ENCODE measurements at regions not wholly inside any gene's neighbourhood (a gene's known extent, or its start where the extent isn't known, plus 50 kb on each side); places are given as distances from the start of the nearest gene placed in this dataset.

DNA sequence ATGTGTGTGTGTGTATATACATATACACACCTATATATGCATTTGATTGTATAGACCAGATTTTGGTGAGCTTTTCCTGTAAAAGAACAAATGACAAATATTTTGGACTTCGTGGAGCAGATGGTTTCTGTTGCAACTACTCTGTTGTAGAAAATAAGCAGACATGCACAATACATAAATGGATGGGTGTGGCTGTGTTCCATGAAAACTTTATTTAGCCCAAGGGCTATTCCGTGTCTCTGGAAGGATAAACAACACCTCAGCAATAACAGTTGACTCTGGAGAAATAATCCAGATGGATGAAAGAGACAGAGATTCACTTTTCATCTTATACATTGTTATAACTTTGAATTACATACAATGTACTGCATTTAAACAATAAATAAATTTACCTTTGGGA is 441.4 kb downstream of the CNTN3 start:
- H3K4me2 ChIP-seq (ENCODE audit: insufficient read depth, low read length) = no peak overlapping the region
- TF ChIP-seq, protein P1, sequence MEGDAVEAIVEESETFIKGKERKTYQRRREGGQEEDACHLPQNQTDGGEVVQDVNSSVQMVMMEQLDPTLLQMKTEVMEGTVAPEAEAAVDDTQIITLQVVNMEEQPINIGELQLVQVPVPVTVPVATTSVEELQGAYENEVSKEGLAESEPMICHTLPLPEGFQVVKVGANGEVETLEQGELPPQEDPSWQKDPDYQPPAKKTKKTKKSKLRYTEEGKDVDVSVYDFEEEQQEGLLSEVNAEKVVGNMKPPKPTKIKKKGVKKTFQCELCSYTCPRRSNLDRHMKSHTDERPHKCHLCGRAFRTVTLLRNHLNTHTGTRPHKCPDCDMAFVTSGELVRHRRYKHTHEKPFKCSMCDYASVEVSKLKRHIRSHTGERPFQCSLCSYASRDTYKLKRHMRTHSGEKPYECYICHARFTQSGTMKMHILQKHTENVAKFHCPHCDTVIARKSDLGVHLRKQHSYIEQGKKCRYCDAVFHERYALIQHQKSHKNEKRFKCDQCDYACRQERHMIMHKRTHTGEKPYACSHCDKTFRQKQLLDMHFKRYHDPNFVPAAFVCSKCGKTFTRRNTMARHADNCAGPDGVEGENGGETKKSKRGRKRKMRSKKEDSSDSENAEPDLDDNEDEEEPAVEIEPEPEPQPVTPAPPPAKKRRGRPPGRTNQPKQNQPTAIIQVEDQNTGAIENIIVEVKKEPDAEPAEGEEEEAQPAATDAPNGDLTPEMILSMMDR (IDR thresholded peaks at IDR 0.05; ENCODE audit: extremely low read depth, low read depth, low read length) = no peak
- DNase-seq (ENCODE audit: insufficient read length, low spot score, missing footprints) = no peak
- no peaks in the 10 kb centered on the region for H3K9me3 ChIP-seq (ENCODE audit: low read depth, low read length)
- H4K20me1 ChIP-seq (ENCODE audit: insufficient read depth, low read length) = no peaks in the 10 kb centered on the region
- no peaks in the 10 kb centered on the region for H3K36me3 ChIP-seq (ENCODE audit: insufficient read depth, low read length)
- H3K4me1 ChIP-seq (ENCODE audit: insufficient read depth, low read length) = no peaks in the 10 kb centered on the region
- H3K4me3 ChIP-seq (ENCODE audit: insufficient read depth, low read length) = no peak overlapping the region
- H3K79me2 ChIP-seq (ENCODE audit: insufficient read depth, low read length) = no peaks in the 10 kb centered on the region
- no peak overlapping the region for H3K27ac ChIP-seq (ENCODE audit: low read depth, low read length)
- no peak overlapping the region for H2AFZ ChIP-seq (ENCODE audit: low read length)
- no peaks in the 10 kb centered on the region for H3K27me3 ChIP-seq (ENCODE audit: insufficient read depth, low read length)

DNA sequence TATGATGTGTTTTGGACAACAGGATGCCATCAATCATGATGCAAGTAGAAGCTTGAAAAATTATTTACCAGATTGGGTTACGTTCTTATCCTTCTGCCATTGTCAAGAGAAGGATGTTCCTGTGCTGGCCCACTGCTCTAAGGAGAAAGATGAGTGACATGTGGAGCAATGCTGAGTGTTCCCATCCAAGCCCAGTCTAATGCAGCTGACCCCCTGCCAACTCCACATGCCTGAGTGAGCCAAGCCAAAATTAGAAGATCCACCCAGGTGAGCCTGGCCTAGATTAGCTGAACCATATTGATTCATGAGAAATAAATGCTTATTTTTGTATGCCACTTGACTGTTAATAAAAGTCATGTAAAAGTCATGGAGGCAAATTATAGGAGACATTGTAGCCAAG is 446.5 kb downstream of the CNTN3 start:
- no peaks in the 10 kb centered on the region for H3K9me3 ChIP-seq (ENCODE audit: low read depth, low read length)
- no peaks in the 10 kb centered on the region for H4K20me1 ChIP-seq (ENCODE audit: insufficient read depth, low read length)
- H3K27ac ChIP-seq (ENCODE audit: low read depth, low read length) = no peak overlapping the region
- no peaks in the 10 kb centered on the region for H3K36me3 ChIP-seq (ENCODE audit: insufficient read depth, low read length)
- H3K79me2 ChIP-seq (ENCODE audit: insufficient read depth, low read length) = no peaks in the 10 kb centered on the region
- DNase-seq (ENCODE audit: insufficient read length, low spot score, missing footprints) = no peak
- H3K4me1 ChIP-seq (ENCODE audit: insufficient read depth, low read length) = no peaks in the 10 kb centered on the region
- H3K4me2 ChIP-seq (ENCODE audit: insufficient read depth, low read length) = no peak overlapping the region
- H3K27me3 ChIP-seq (ENCODE audit: insufficient read depth, low read length) = no peaks in the 10 kb centered on the region
- TF ChIP-seq, protein P1 (IDR thresholded peaks at IDR 0.05; ENCODE audit: extremely low read depth, low read depth, low read length) = no peak
- no peak overlapping the region for H3K4me3 ChIP-seq (ENCODE audit: insufficient read depth, low read length)
- no peak overlapping the region for H2AFZ ChIP-seq (ENCODE audit: low read length)

DNA sequence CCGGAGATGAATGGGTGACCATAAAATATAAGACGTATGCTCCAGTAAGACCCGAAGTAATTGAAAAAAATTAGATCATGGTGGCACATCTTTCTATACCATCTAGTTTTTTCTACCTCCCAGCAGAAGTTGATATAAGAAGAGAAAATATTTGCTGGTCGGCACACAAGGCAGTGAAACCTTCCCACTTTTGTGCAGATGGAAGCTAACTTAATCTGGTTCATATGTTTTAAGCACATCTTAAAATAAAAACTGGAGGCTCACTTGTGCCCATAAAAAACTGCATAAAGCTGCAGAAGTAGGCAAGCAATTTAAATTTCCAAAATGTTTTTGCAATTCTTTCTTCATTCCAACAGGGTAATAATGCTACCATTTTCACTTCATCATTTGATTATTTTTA is 449.2 kb downstream of the CNTN3 start:
- Histone ChIP-seq H3K27me3 (ENCODE audit: insufficient read depth, low read length) (no peaks in the 10 kb centered on the region), H3K9me3 (ENCODE audit: low read depth, low read length) (no peaks in the 10 kb centered on the region)

DNA sequence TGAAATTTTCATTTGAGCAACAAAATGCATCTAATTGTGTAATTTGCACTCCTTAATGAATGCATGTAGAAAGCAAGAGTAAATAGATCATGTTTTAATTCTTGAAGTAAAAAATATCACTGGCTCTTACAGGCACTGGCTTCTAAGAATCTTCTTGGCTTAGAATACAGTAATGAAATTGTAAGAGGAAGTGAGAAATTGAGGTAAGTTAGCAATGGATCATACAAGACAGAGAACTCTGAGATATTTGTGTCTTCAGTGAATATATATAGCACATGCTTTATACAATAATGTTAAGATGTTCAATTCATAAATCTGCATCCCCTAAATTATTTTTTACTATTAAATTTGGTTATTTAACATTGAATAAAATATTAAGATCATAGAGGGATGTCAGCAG is 465.0 kb downstream of the CNTN3 start:
- Histone ChIP-seq H3K4me2 (ENCODE audit: insufficient read depth, low read length) (no peak overlapping the region), H3K4me1 (ENCODE audit: insufficient read depth, low read length) (no peaks in the 10 kb centered on the region), H2AFZ (ENCODE audit: low read length) (no peak overlapping the region), H3K27me3 (ENCODE audit: insufficient read depth, low read length) (no peaks in the 10 kb centered on the region), H3K27ac (ENCODE audit: low read depth, low read length) (no peak overlapping the region), H3K4me3 (ENCODE audit: insufficient read depth, low read length) (no peak overlapping the region), H3K9me3 (ENCODE audit: low read depth, low read length) (no peaks in the 10 kb centered on the region), H3K79me2 (ENCODE audit: insufficient read depth, low read length) (no peaks in the 10 kb centered on the region), H3K36me3 (ENCODE audit: insufficient read depth, low read length) (no peaks in the 10 kb centered on the region), H4K20me1 (ENCODE audit: insufficient read depth, low read length) (no peaks in the 10 kb centered on the region)
- TF ChIP-seq, protein P1 (IDR thresholded peaks at IDR 0.05; ENCODE audit: extremely low read depth, low read depth, low read length) = no peak
- DNase-seq (ENCODE audit: insufficient read length, low spot score, missing footprints) = no peak

More for the DNA sequence above, 449.2 kb downstream of the CNTN3 start:
- TF ChIP-seq, protein P1 (IDR thresholded peaks at IDR 0.05; ENCODE audit: extremely low read depth, low read depth, low read length) = no peak
- H3K4me3 ChIP-seq (ENCODE audit: insufficient read depth, low read length) = no peak overlapping the region
- no peaks in the 10 kb centered on the region for H3K36me3 ChIP-seq (ENCODE audit: insufficient read depth, low read length)
- no peak for DNase-seq (ENCODE audit: insufficient read length, low spot score, missing footprints)
- no peaks in the 10 kb centered on the region for H3K4me1 ChIP-seq (ENCODE audit: insufficient read depth, low read length)
- H2AFZ ChIP-seq (ENCODE audit: low read length) = no peak overlapping the region
- no peaks in the 10 kb centered on the region for H4K20me1 ChIP-seq (ENCODE audit: insufficient read depth, low read length)
- no peaks in the 10 kb centered on the region for H3K79me2 ChIP-seq (ENCODE audit: insufficient read depth, low read length)
- no peak overlapping the region for H3K4me2 ChIP-seq (ENCODE audit: insufficient read depth, low read length)
- H3K27ac ChIP-seq (ENCODE audit: low read depth, low read length) = no peak overlapping the region

Measured in osteoblast (primary cell).